Panc1 (cell line): ENCODE measurements at regions not wholly inside any gene's neighbourhood (a gene's known extent, or its start where the extent isn't known, plus 50 kb on each side); places are given as distances from the start of the nearest gene placed in this dataset.

Experiments used
- ATAC-seq: fragments of 200-7000 bp; cut with Tn5 transposase; 2 replicates; pipeline ENCODE4 v1.9.1; 2020; ENCODE audit warnings: mild to moderate bottlenecking, moderate library complexity
- BruUV-seq: library from RNA; stranded (reverse); fragments of 400-500 nt; replicated peaks from 2 replicates; lab custom pipeline; 2021; lab: Mats Ljungman, UMichigan
- CTCF ChIA-PET: fragments of 300-600 bp; sonication (Branson Sonifier 250); formaldehyde crosslinking; loops from one replicate; lab custom pipeline; 2022; ENCODE audit warnings: antibody characterized with exemption; lab: Charles Lee
- POLR2A ChIA-PET: fragments of 300-600 bp; sonication (Branson Sonifier 250); formaldehyde crosslinking; loops from one replicate; lab custom pipeline; 2022; ENCODE audit warnings: antibody characterized with exemption; lab: Charles Lee
- DNase-seq: peaks from one replicate; pipeline ENCODE4 v3.0.0-alpha.2; 2010; ENCODE audit warnings: low read depth, low spot score
- H3K27ac ChIP-seq: 2 replicates; pipeline ENCODE4 v1.5.1; 2011; ENCODE audit warnings: mild to moderate bottlenecking, low read length, inconsistent platforms
- H3K27me3 ChIP-seq: fragments of 200-500 bp; sonication (Bioruptor generic); 2 replicates; pipeline ENCODE4 v1.6.0; 2014; ENCODE audit warnings: low read length, inconsistent platforms; ENCODE audit not compliant: control insufficient read depth, insufficient read depth
- H3K36me3 ChIP-seq: fragments of 200-500 bp; sonication (Bioruptor generic); 2 replicates; pipeline ENCODE4 v1.5.1; 2014; ENCODE audit warnings: inconsistent platforms, mild to moderate bottlenecking, low read length, moderate library complexity; ENCODE audit not compliant: control insufficient read depth, insufficient read depth
- H3K4me1 ChIP-seq: 2 replicates; pipeline ENCODE4 v1.5.1; 2011; ENCODE audit warnings: inconsistent platforms, mild to moderate bottlenecking, low read length, moderate library complexity; ENCODE audit not compliant: control insufficient read depth, insufficient read depth
- H3K4me3 ChIP-seq, 2 experiments: 2 replicates each; pipeline ENCODE4 v1.5.1; 2011 to 2012; ENCODE audit warnings: low read depth in 2 of 2, low read length in 2 of 2, mild to moderate bottlenecking in 2 of 2, inconsistent platforms in 1 of 2, moderate library complexity in 1 of 2
- H3K9me3 ChIP-seq: fragments of 200-500 bp; sonication (Bioruptor generic); 2 replicates; pipeline ENCODE4 v1.5.1; 2014; ENCODE audit warnings: low read depth, mild to moderate bottlenecking, inconsistent platforms, low read length, moderate library complexity; ENCODE audit not compliant: control insufficient read depth, insufficient read depth
- POLR2AphosphoS5 ChIP-seq: IDR thresholded peaks from 2 replicates; pipeline ENCODE4 v1.6.1; 2012; ENCODE audit warnings: mild to moderate bottlenecking, low read depth, low read length, moderate library complexity
- SIN3A ChIP-seq: IDR thresholded peaks from 2 replicates; pipeline ENCODE4 v1.6.1; 2012; ENCODE audit warnings: low read depth, mild to moderate bottlenecking, low read length, moderate library complexity, borderline replicate concordance; ENCODE audit not compliant: insufficient read depth
- TCF7L2 ChIP-seq: IDR thresholded peaks from 2 replicates; pipeline ENCODE4 v1.6.1; 2011; ENCODE audit warnings: mild to moderate bottlenecking, low read depth, low read length, inconsistent platforms
- in situ Hi-C: cut with HindIII; loops from 2 replicates; pipeline ENCODE4 v1.10.0; 2016; ENCODE audit warnings: low sequenced_read_pairs, low pct_unique_long_range_greater_than_20kb
- intact Hi-C: fragments of 100-400 bp; cut with micrococcal nuclease; formaldehyde crosslinking; loops from one replicate; pipeline ENCODE4 v1.10.0; 2022; ENCODE audit not compliant: unreplicated experiment
- TF ChIP-seq, protein P1 (sequence below), 2 experiments: IDR thresholded peaks; 2 replicates each; pipeline ENCODE4 v1.6.1; 2011 to 2012; ENCODE audit warnings: low read depth in 2 of 2, control low read depth in 1 of 2, low read length in 1 of 2, mild to moderate bottlenecking in 1 of 2, moderate library complexity in 1 of 2; ENCODE audit not compliant: insufficient read depth in 1 of 2
- TF ChIP-seq, protein P2 (sequence below): fragments of 450-650 bp; IDR thresholded peaks from 2 replicates; pipeline ENCODE4 v1.5.1; 2017; ENCODE audit warnings: mild to moderate bottlenecking

DNA sequence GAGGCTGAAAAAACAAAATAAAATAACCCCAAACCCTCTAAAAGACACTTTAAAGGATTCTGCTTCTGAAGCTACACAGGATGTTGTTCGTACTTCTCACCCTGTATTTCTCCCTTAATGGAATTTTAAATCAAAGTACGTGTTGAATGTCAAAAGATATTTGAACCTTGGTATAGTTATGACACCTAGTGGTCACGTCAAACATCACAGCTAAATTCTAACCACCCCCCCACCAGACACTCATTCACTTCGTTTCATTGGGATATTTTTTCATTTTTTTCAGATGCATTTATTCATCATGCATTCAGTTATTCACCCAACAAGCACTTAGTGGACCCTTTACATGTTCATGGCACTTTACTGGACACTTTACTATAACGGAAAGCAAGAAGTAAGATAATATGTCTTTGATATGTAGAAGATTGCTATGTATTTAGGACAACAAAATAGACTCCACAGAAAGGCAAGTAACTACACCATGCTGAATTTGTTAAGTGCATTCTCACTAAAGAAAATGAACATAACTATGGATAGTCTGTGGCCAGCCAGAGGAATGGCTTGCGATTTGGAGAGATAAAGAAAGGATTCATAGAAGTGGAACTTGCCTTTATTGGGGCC is 62.5 kb upstream of the GPR174 start:
- TF ChIP-seq, protein P1, sequence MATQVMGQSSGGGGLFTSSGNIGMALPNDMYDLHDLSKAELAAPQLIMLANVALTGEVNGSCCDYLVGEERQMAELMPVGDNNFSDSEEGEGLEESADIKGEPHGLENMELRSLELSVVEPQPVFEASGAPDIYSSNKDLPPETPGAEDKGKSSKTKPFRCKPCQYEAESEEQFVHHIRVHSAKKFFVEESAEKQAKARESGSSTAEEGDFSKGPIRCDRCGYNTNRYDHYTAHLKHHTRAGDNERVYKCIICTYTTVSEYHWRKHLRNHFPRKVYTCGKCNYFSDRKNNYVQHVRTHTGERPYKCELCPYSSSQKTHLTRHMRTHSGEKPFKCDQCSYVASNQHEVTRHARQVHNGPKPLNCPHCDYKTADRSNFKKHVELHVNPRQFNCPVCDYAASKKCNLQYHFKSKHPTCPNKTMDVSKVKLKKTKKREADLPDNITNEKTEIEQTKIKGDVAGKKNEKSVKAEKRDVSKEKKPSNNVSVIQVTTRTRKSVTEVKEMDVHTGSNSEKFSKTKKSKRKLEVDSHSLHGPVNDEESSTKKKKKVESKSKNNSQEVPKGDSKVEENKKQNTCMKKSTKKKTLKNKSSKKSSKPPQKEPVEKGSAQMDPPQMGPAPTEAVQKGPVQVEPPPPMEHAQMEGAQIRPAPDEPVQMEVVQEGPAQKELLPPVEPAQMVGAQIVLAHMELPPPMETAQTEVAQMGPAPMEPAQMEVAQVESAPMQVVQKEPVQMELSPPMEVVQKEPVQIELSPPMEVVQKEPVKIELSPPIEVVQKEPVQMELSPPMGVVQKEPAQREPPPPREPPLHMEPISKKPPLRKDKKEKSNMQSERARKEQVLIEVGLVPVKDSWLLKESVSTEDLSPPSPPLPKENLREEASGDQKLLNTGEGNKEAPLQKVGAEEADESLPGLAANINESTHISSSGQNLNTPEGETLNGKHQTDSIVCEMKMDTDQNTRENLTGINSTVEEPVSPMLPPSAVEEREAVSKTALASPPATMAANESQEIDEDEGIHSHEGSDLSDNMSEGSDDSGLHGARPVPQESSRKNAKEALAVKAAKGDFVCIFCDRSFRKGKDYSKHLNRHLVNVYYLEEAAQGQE (IDR thresholded peaks at IDR 0.05; ENCODE audit: insufficient read depth in 1 of 2, low read depth in 2 of 2, low read length in 1 of 2) = no peak
- TF ChIP-seq, protein P2, sequence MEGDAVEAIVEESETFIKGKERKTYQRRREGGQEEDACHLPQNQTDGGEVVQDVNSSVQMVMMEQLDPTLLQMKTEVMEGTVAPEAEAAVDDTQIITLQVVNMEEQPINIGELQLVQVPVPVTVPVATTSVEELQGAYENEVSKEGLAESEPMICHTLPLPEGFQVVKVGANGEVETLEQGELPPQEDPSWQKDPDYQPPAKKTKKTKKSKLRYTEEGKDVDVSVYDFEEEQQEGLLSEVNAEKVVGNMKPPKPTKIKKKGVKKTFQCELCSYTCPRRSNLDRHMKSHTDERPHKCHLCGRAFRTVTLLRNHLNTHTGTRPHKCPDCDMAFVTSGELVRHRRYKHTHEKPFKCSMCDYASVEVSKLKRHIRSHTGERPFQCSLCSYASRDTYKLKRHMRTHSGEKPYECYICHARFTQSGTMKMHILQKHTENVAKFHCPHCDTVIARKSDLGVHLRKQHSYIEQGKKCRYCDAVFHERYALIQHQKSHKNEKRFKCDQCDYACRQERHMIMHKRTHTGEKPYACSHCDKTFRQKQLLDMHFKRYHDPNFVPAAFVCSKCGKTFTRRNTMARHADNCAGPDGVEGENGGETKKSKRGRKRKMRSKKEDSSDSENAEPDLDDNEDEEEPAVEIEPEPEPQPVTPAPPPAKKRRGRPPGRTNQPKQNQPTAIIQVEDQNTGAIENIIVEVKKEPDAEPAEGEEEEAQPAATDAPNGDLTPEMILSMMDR = peak; percentile 62; the same call in 1 of the 2 replicates
- POLR2A ChIA-PET = no interaction called here
- intact Hi-C loops (loop anchor here (5.0 kb wide), 1 partner anchor 525 kb away; no protein-coding TSS in a partner anchor), in situ Hi-C loops (no loop called here)
- CTCF ChIA-PET = no interaction called here
- no peaks in the 10 kb centered on the region for H3K9me3 ChIP-seq
- ATAC-seq (peak; percentile 63; the same call in 1 of the 2 replicates), DNase-seq (peak; percentile 10)
- no peaks in the 10 kb centered on the region for H3K4me1 ChIP-seq
- H3K27me3 ChIP-seq = no peaks in the 10 kb centered on the region
- H3K36me3 ChIP-seq = no peaks in the 10 kb centered on the region
- H3K27ac ChIP-seq = no peak overlapping the region
- BruUV-seq = no TSS peak
- H3K4me3 ChIP-seq = no peak overlapping the region

DNA sequence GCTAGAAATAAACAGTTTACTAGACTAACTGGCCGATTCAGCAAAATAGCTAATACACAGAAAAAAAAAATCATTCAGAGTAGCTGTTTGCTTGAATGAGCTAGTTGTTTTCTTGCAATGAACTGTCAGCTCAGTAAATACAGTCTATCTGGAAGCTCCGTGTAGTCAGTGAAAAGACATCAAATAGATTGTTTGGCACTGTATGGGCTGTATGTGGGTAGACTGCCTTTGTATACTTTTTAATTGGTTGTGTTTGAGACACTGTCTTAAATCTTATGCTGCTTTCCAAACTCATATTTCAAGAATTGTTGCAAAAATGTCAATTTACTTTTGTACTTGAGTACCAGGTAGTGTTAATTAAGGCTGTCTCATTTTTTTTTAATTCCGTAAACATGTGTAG is 61.6 kb upstream of the GPR174 start:
- POLR2A ChIA-PET = no interaction called here
- no TSS peak for BruUV-seq
- CTCF ChIA-PET = no interaction called here
- Histone ChIP-seq H3K4me1 (no peaks in the 10 kb centered on the region), H3K36me3 (no peaks in the 10 kb centered on the region), H3K9me3 (no peaks in the 10 kb centered on the region), H3K27ac (no peak overlapping the region), H3K27me3 (no peaks in the 10 kb centered on the region), H3K4me3 (no peak overlapping the region)
- TF ChIP-seq, protein P1 (IDR thresholded peaks at IDR 0.05; ENCODE audit: insufficient read depth in 1 of 2, low read depth in 2 of 2, low read length in 1 of 2) = no peak
- no peak for TF ChIP-seq SIN3A
- TF ChIP-seq TCF7L2 = no peak
- TF ChIP-seq POLR2AphosphoS5 = no peak
- TF ChIP-seq, protein P2 = no peak
- in situ Hi-C loops = no loop called here
- DNase-seq (no peak), ATAC-seq (no peak)
- intact Hi-C loops = loop anchor here (5.0 kb wide), 1 partner anchor 526 kb away; no protein-coding TSS in a partner anchor
